Cerebellar cortex (tissue), 1 donor: ENCODE measurements at regions not wholly inside any gene's neighbourhood (a gene's known extent, or its start where the extent isn't known, plus 50 kb on each side); places are given as distances from the start of the nearest gene placed in this dataset.
"Not testable (repeated sequence)": the region's sequence is repeated elsewhere in the genome, so short reads cannot be mapped to it uniquely, and the experiment has no call there.

Experiments used
- DNase-seq: peaks from one replicate; pipeline ENCODE4 v3.0.0-alpha.2; 2015; ENCODE audit warnings: low spot score

GRCh38 chr6:144957236-144957937 is 672.3 kb downstream of the UTRN start:
- no peak for DNase-seq

DNA sequence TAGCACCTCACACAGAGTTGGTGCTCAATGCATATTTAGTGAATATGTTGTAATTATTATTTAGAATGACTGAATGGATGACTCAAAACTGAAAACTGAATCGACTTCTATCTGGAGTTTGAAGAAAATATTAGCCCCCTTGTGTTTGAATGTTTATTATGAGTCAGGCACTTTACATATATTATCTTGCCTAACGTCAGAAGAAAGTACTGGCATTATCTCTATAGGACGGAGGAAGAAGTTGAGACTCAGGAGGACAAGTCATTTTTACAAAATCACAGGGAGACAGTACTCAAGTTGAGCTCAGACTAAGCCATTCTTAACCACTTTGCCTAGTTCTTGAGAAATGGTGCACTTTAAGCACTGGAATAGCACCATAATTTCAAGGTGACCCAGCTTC is 684.0 kb downstream of the UTRN start:
- no peak for DNase-seq

DNA sequence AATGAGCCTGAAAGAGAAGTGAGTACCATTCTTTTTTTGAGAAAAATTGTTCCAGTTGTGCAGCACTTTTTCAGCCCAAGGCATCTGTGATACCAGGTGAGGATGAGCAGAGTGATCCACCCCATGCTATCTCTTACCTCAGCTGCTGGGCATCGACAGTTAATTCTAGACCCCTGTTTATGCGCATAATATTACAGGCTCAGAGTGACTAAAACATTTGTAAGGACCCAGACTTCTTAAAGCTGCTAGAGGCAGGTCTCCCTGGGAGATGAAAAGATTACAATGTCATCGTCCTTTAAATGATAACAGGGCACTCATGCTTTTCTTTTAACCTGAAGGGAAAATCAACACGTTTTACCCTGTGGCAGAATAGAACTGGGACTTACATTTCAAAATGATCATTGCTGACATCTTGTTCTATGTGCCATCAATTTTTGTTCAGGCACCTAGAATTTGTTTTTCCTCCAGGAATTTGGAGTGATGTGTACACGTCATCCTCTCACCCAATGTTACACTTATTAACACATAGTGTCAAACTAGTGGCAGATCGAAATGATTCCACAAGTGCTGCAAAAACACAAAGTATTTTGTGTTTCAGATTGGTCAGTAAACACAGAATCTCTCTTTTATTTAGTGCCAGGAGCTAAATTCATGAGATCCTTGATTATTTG is 684.6 kb downstream of the UTRN start:
- no peak for DNase-seq

GRCh38 chr6:144977250-144977864 is 692.2 kb downstream of the UTRN start:
- not testable (repeated sequence) for DNase-seq

- no peak for DNase-seq
Observed at GRCh38 chr6:144978208-144978607, 693.1 kb downstream of the UTRN start.

DNA sequence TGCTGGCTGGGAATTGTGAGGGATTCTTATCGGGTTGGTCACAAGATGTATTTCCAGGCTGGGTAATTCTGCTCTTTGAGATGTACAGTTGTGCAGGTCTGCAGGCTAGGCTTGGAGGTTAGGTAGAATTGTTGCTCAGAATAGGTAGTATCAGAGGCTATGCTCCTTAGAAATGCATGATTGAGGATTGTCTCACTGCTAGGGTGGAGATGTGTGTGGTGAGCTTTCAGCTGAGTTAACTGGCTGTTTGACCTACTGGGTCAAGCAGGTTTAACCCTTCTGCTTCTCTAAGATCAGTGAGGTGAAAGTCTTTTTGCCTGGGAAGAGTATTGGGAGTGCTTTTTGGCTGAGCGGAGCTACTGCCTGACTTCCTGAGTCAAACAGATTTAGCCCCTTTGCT is 701.1 kb downstream of the UTRN start:
- DNase-seq: no peak

GRCh38 chr6:144989319-144990107 is 704.4 kb downstream of the UTRN start:
- DNase-seq: no peak

DNA sequence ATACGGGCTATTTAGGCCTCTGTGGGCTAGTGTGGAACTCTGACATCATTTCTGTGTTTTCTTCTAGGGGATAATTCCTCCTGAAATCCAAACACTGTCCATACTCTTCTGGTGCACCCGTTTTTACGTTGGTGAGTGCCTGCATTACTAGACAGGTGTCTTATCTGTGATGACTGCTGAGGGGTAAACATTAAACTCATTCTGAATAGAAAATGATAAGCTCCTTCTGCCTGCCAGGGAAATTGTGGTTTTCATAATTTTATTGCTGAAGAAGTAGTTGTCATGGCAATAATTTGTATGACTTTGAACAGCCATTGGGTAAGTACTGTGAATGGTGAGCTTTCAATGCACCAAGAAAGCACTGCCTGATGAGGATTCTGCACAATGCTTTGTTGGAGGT is 705.6 kb downstream of the UTRN start:
- no peak for DNase-seq

DNA sequence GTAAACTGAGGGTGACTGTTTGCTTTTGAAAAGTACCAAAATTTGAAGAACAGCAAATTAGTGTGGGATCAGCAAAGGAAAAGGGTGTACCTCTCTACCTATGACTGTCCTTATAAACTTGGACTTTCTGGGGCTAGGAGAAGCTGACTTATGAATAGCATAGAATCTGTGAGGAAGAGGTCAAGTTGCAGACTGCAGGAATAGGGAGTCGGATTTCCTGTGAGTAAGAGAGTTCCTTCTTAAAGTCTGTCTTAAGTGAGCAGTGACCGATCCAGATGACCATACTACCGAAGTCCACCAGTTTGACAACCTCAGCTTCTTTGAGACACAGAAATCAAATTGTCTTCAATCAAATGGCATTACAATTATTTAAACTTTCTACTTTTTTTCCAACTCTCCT is 708.7 kb downstream of the UTRN start:
- no peak for DNase-seq

GRCh38 chr6:144997996-144998395 is 712.9 kb downstream of the UTRN start:
- DNase-seq: no peak

DNA sequence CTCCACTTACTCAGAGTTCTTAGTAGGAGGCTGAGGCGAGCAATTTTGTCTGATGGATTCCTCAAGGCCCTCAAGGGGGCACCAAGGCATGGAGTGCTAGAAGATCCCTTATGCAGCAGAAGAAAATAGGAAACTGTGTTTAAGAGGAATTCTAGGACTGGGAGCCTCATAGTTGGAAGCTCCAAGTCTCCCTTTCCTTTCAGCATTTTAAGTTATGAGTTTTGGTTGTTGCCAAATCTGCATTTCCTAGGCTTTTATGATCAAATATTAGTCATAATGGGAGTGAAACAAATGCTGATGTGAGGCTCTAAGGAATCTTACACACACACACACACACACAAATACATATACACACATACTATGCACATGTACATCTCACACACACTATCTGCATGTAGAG is 714.0 kb downstream of the UTRN start:
- DNase-seq: no peak

- DNase-seq: no peak
Observed at GRCh38 chr6:145003145-145003544, 718.0 kb downstream of the UTRN start.

- no peak for DNase-seq
Observed at GRCh38 chr6:145006914-145007313, 721.8 kb downstream of the UTRN start.

- DNase-seq: no peak
Observed at GRCh38 chr6:145008715-145009114, 723.6 kb downstream of the UTRN start.

DNA sequence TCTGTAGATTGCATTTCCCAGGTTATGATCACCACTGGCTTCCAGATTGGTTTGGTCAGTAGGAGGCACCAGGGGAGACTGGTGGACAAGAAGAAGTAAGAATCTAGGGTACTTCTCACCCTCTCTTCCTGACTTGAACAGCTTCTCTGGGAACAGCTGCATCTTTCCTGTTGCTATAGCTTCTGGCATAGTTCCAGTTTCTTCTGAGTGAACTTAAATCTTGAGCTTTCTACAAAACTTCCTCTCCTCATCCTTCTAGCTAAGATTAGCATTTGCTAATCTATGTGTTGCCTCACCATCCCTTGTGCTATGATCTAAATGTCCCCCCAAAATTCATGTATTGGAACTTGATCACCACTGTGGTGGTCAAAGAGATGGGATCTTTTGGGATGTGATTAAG is 724.6 kb downstream of the UTRN start:
- no peak for DNase-seq

DNA sequence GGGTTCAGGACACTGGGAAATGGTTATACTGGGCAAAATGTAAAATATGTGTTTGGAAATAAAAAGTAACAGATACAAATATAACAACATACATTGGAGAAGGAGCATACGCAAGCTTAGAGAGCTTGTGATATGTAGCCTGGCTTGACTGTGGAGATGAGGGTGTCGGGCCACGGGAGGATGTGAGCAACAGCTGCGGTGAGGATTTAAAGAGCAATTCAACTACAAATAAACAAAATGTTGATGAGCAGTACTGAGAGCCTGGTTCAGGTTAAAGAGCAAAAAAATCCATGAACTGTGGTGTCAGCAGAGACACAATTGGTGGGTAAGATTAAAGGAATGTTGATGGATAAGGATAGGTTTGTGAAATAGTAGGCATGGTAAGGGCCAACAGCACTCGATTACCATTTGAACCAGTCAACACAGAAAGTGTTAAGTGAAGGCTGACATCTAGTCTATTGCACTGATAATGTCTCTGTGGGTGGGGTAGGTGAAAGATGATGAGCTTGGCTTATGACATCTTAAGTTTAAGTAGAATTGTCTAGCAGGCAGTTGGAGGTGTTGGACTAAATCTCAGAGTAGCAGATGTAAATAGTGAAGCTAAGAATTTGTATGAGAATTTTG is 723.2 kb downstream of the EPM2A start:
- no peak for DNase-seq

GRCh38 chr6:145015739-145016558 is 719.4 kb downstream of the EPM2A start:
- DNase-seq: no peak

- DNase-seq: no peak
Observed at GRCh38 chr6:145017051-145017450, 718.3 kb downstream of the EPM2A start.

GRCh38 chr6:145017516-145017915 is 717.8 kb downstream of the EPM2A start:
- DNase-seq: no peak

- DNase-seq: no peak
Observed at GRCh38 chr6:145018027-145018426, 717.3 kb downstream of the EPM2A start.

GRCh38 chr6:145020114-145020513 is 715.2 kb downstream of the EPM2A start:
- no peak for DNase-seq
